ENCODE measurements at regions not wholly inside any gene's neighbourhood (a gene's known extent, or its start where the extent isn't known, plus 50 kb on each side); places are given as distances from the start of the nearest gene placed in this dataset.
A peak's percentile ranks its signal among the peaks of the same experiment; 100 is the strongest.

- no peak for DNase-seq
- no peaks in the 10 kb centered on the region for H3K36me3 ChIP-seq (replicated peaks)
- in situ Hi-C loops (cut with HindIII; ENCODE audit: low pct_ligation_motif_present, low sequenced_read_pairs), result no loop called here
- H3K27ac ChIP-seq, result no peak overlapping the region
- no peak overlapping the region for H3K4me3 ChIP-seq (ENCODE audit: low read depth, low read length)
- H3K27me3 ChIP-seq (replicated peaks), result no peaks in the 10 kb centered on the region
- TF ChIP-seq, protein P1, sequence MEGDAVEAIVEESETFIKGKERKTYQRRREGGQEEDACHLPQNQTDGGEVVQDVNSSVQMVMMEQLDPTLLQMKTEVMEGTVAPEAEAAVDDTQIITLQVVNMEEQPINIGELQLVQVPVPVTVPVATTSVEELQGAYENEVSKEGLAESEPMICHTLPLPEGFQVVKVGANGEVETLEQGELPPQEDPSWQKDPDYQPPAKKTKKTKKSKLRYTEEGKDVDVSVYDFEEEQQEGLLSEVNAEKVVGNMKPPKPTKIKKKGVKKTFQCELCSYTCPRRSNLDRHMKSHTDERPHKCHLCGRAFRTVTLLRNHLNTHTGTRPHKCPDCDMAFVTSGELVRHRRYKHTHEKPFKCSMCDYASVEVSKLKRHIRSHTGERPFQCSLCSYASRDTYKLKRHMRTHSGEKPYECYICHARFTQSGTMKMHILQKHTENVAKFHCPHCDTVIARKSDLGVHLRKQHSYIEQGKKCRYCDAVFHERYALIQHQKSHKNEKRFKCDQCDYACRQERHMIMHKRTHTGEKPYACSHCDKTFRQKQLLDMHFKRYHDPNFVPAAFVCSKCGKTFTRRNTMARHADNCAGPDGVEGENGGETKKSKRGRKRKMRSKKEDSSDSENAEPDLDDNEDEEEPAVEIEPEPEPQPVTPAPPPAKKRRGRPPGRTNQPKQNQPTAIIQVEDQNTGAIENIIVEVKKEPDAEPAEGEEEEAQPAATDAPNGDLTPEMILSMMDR (IDR thresholded peaks at IDR 0.05; ENCODE audit: low read depth, low read length, missing control alignments), result no peak
These were observed 191.2 kb upstream of the RREB1 start for GRCh38 chr6:6916598-6916997.

DNA sequence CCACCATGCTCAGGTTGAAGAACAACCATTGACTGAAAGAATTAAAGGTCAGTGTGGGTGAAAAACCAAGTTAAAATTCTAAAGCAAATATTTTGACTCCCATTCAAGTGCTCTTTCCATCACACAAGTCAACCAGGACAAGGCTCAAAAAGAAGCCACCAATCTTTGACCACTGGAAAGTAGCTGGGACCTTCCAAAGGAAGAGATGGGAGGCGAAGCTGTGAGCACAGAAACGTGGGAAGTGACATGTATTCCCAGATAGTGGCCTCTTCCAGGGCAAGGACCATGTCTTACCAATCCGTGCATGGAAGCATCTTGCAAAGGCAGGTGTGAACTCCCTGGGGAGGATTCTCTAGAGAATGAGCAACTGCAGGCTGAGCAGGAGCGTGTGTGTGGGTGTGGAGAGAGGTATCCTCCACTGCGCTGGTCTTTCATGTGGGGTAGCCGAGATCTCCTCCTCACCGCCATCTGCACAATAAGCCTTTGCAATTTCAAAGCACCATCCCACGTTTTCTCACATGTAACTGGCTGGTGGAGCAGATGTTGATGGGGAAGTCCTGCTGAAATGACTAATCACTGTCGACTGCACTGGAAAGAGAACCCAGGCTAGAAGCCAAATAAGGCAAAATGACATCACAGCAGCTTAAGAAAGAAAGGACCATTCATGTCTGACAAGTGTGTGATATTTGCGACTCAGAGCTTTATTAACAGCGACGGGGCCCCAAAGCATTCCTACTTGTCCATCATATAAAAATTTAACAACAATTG is 189.4 kb upstream of the RREB1 start:
- Histone ChIP-seq H3K4me3 (ENCODE audit: low read depth, low read length) (no peak overlapping the region), H3K27ac (no peak overlapping the region), H3K27me3 (replicated peaks) (no peaks in the 10 kb centered on the region), H3K36me3 (replicated peaks) (no peaks in the 10 kb centered on the region)
- TF ChIP-seq, protein P1 (IDR thresholded peaks at IDR 0.05; ENCODE audit: low read depth, low read length, missing control alignments), result no peak
- in situ Hi-C loops (cut with HindIII; ENCODE audit: low pct_ligation_motif_present, low sequenced_read_pairs), result no loop called here
- DNase-seq, result peak; percentile 45

DNA sequence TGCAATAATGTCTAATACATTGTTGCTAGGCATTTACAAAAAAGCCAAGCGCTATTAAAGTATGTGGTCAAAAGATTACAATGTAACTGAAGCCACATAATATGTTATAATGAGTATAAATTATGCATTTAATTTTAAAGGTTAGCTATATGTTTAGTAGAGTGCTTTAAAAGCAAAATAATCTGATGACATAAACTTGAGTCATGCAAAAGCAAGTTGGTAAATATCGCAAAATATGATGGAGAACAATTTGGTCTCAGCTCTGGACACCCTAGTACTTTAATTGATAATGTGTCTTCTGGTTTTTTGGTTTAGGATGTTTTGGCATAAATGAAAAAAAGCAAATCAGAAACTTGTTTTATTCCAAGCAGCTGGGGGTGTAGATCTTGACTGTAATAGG is 188.6 kb upstream of the RREB1 start:
- in situ Hi-C loops (cut with HindIII; ENCODE audit: low pct_ligation_motif_present, low sequenced_read_pairs), result no loop called here
- H3K27me3 ChIP-seq (replicated peaks), result no peaks in the 10 kb centered on the region
- TF ChIP-seq, protein P1 (IDR thresholded peaks at IDR 0.05; ENCODE audit: low read depth, low read length, missing control alignments), result no peak

DNA sequence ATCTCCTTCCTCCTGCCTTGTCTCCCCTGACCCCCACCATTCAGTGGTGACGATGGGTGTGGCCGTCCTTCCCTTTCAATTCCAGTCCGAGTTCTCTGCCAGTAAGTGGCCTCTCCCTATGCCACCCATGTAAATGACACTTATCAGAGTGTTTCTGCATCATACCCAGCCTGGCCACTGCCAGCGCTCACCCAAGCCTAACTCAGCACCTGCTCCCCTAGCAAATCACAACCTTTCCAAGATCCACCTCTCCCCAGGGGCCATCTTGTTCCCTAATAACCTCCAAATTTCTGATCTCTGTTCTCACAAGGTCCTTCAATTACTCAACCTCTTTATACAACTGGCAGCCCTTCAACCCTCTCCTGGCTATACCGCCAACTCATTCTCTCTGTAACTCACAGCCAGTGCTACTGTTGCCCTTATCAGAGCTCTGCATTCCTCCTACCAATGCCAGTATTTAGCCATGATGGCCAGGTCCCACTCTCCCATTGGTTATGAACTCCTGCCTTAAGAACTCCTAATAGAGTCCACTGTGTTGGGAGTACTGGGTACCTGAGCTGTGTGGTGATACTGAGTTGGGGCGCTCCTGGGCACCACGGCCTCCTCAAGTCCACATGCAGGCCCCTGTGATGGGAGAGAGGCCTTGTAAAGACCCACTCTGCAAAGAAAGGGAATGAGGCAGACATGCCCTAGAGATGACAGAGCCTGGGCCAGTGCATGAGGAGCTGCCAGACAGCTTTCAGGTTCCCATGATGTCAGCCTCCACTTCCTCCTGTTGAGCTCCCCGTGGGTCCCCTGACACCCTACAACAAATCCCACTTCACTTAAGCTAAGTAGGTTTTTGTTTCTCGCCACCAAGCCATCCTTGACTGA is 187.4 kb upstream of the RREB1 start:
- H3K36me3 ChIP-seq (replicated peaks), result no peaks in the 10 kb centered on the region
- TF ChIP-seq, protein P1 (IDR thresholded peaks at IDR 0.05; ENCODE audit: low read depth, low read length, missing control alignments), result no peak
- no peak for DNase-seq
- H3K27ac ChIP-seq, result no peak overlapping the region
- H3K4me3 ChIP-seq (ENCODE audit: low read depth, low read length), result no peak overlapping the region
- H3K27me3 ChIP-seq (replicated peaks), result no peaks in the 10 kb centered on the region
- in situ Hi-C loops (cut with HindIII; ENCODE audit: low pct_ligation_motif_present, low sequenced_read_pairs), result no loop called here

More for the DNA sequence above, 188.6 kb upstream of the RREB1 start:
- Histone ChIP-seq H3K27ac (no peak overlapping the region), H3K4me3 (ENCODE audit: low read depth, low read length) (no peak overlapping the region), H3K36me3 (replicated peaks) (no peaks in the 10 kb centered on the region)
- no peak for DNase-seq

DNA sequence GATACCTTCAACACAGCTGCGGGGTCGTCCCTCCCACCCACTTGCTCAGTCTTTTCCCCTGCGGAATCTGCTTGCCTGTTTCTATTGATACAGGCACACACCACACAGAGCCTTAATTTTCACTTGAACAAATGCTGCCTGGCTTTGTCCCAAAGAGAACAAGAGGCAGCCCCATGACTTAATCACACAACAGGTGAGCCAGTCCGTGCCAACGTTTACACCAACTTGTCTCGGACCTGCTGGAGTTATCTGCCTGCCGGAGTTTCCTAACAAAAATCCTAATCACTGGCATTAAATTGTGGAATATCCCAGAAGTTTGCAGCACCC is 186.8 kb upstream of the RREB1 start:
- Histone ChIP-seq H3K4me3 (ENCODE audit: low read depth, low read length) (no peak overlapping the region), H3K36me3 (replicated peaks) (no peaks in the 10 kb centered on the region), H3K27ac (no peak overlapping the region), H3K27me3 (replicated peaks) (no peaks in the 10 kb centered on the region)
- no peak for DNase-seq
- TF ChIP-seq, protein P1 (IDR thresholded peaks at IDR 0.05; ENCODE audit: low read depth, low read length, missing control alignments), result no peak
- in situ Hi-C loops (cut with HindIII; ENCODE audit: low pct_ligation_motif_present, low sequenced_read_pairs), result no loop called here

Data from brain microvascular endothelial cell (primary cell).